ENCODE measurements at regions not wholly inside any gene's neighbourhood (a gene's known extent, or its start where the extent isn't known, plus 50 kb on each side); places are given as distances from the start of the nearest gene placed in this dataset.

- TF ChIP-seq CTCF (IDR thresholded peaks at IDR 0.05) (no peak), POLR2AphosphoS5 (IDR thresholded peaks at IDR 0.05; ENCODE audit: insufficient read depth in 1 of 2, low read depth in 1 of 2) (no peak), POLR2A (IDR thresholded peaks at IDR 0.05) (no peak)
Observed at GRCh38 chr14:22378181-22378580, 210.8 kb downstream of the DAD1 start.

All from vagina (tissue), 2 donors.